ENCODE measurements at regions not wholly inside any gene's neighbourhood (a gene's known extent, or its start where the extent isn't known, plus 50 kb on each side); places are given as distances from the start of the nearest gene placed in this dataset.

DNA sequence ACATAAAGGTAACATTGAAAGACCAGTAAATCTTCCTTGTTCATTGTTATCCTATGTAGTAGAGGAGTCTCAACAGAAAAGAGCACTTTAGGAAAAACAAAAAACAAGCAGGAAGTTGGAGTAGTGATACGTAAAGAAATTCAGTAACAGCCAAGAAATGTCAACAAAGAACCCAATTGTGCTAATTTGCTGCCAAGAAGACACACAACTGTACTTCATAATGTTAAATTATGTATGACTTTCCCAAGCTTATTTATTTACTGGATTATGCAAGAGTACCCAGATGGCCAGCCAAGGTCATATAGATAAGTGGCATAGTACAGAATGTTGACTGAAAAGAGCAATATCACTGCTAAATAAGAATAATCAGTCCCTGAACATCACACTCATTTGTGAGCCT, 264.7 kb upstream of the CCDC179 start:
- intact Hi-C loops (cut with micrococcal nuclease) = no loop called here
- DNase-seq = no peak
- no peaks in the 10 kb centered on the region for H3K27me3 ChIP-seq (ENCODE audit: control insufficient read depth in 2 of 2, insufficient read depth in 2 of 2, low read length in 2 of 2)
- ChIA-PET CTCF (no interaction called here), POLR2A (no interaction called here)
- H3K27ac ChIP-seq (ENCODE audit: low read depth, low read length) = no peak overlapping the region
- no peak overlapping the region for H3K4me3 ChIP-seq (ENCODE audit: low read length)
- H3K36me3 Mint-ChIP-seq = no peaks in the 10 kb centered on the region
- H3K9me3 ChIP-seq (ENCODE audit: control insufficient read depth in 2 of 3, low read length in 3 of 3) = no peaks in the 10 kb centered on the region
- H3K27ac Mint-ChIP-seq = no peak overlapping the region
- peaks cover 0 to 6% (median 0%) of the 10 kb centered on the region in 11 donors for H3K9me3 Mint-ChIP-seq
- no peaks in the 10 kb centered on the region for H3K4me1 ChIP-seq (ENCODE audit: control insufficient read depth in 2 of 2, insufficient read depth in 2 of 2, low read length in 2 of 2)
- H3K36me3 ChIP-seq (ENCODE audit: control insufficient read depth in 2 of 3, insufficient read depth in 3 of 3, low read length in 3 of 3) = no peaks in the 10 kb centered on the region
- ATAC-seq = no peak
- no peaks in the 10 kb centered on the region for H3K27me3 Mint-ChIP-seq
- H3K4me1 Mint-ChIP-seq = no peaks in the 10 kb centered on the region
- H3K4me3 Mint-ChIP-seq = no peak overlapping the region

DNA sequence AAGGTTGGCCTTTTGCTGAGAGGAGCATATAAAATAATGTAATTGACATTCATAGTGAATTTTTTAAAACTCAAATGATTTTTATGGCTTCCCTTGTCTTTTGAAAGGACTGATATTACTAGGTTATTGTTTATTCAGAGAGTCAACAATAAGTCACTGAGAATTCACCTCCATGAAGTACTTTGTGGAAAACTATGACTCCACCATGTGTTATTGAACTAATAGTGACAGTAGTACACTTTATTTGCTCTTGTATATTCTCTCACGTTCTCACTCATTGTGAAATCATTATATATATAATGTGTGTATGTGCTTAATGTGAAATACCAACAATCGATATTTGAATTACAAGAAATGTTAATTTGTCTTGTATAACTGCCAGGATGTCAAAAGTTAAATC, 267.4 kb upstream of the CCDC179 start:
- no peaks in the 10 kb centered on the region for H3K4me1 Mint-ChIP-seq
- ChIA-PET CTCF (no interaction called here), POLR2A (no interaction called here)

DNA sequence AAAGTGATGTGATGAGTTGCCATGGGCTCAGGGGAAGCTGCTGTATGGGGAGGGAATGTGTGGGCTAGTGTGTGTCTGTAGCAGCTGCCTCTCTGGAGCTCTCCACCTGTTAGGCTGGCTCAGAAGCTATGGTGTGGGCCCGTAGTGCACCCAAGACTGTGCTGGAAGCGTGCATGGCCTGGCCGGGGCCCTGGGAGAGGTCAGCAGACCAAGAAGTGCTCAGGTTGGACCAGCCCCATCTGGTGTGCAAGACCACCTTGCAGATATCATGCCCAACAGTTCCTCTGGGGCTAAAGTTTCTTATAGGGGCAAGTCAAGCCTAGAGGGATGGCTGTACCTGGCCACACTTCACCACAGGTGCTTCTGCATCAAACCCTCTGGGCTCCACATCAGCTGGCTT, 274.4 kb upstream of the CCDC179 start:
- CTCF ChIA-PET = no interaction called here
- intact Hi-C loops (cut with micrococcal nuclease) = no loop called here
- POLR2A ChIA-PET = no interaction called here
- Histone ChIP-seq H3K36me3 (ENCODE audit: control insufficient read depth in 2 of 3, insufficient read depth in 3 of 3, low read length in 3 of 3) (no peaks in the 10 kb centered on the region), H3K4me1 (ENCODE audit: control insufficient read depth in 2 of 2, insufficient read depth in 2 of 2, low read length in 2 of 2) (no peaks in the 10 kb centered on the region), H3K27me3 (ENCODE audit: control insufficient read depth in 2 of 2, insufficient read depth in 2 of 2, low read length in 2 of 2) (no peaks in the 10 kb centered on the region), H3K4me3 (ENCODE audit: low read length) (no peak overlapping the region), H3K9me3 (ENCODE audit: control insufficient read depth in 2 of 3, low read length in 3 of 3) (no peaks in the 10 kb centered on the region), H3K27ac (ENCODE audit: low read depth, low read length) (no peak overlapping the region)
- peaks cover 0 to 33% (median 14%) of the 10 kb centered on the region in 11 donors for H3K9me3 Mint-ChIP-seq
- H3K4me3 Mint-ChIP-seq = no peak overlapping the region
- H3K27ac Mint-ChIP-seq = no peak overlapping the region
- H3K4me1 Mint-ChIP-seq = no peaks in the 10 kb centered on the region
- H3K36me3 Mint-ChIP-seq = peaks cover 0 to 3% (median 0%) of the 10 kb centered on the region in 5 donors
- DNase-seq (no peak), ATAC-seq (no peak)
- H3K27me3 Mint-ChIP-seq = peaks cover 0 to 4% (median 0%) of the 10 kb centered on the region in 5 donors

More for the DNA sequence above, 267.4 kb upstream of the CCDC179 start:
- Histone ChIP-seq H3K27me3 (ENCODE audit: control insufficient read depth in 2 of 2, insufficient read depth in 2 of 2, low read length in 2 of 2) (no peaks in the 10 kb centered on the region), H3K4me1 (ENCODE audit: control insufficient read depth in 2 of 2, insufficient read depth in 2 of 2, low read length in 2 of 2) (no peaks in the 10 kb centered on the region), H3K36me3 (ENCODE audit: control insufficient read depth in 2 of 3, insufficient read depth in 3 of 3, low read length in 3 of 3) (no peaks in the 10 kb centered on the region), H3K27ac (ENCODE audit: low read depth, low read length) (no peak overlapping the region), H3K9me3 (ENCODE audit: control insufficient read depth in 2 of 3, low read length in 3 of 3) (no peaks in the 10 kb centered on the region), H3K4me3 (ENCODE audit: low read length) (no peak overlapping the region)
- Mint-ChIP-seq H3K27me3 (no peaks in the 10 kb centered on the region), H3K27ac (no peak overlapping the region), H3K4me3 (no peak overlapping the region), H3K9me3 (peaks cover 0 to 21% (median 7%) of the 10 kb centered on the region in 11 donors), H3K36me3 (peaks cover 0 to 3% (median 0%) of the 10 kb centered on the region in 5 donors)
- intact Hi-C loops (cut with micrococcal nuclease) = no loop called here
- ATAC-seq (no peak), DNase-seq (no peak)

DNA sequence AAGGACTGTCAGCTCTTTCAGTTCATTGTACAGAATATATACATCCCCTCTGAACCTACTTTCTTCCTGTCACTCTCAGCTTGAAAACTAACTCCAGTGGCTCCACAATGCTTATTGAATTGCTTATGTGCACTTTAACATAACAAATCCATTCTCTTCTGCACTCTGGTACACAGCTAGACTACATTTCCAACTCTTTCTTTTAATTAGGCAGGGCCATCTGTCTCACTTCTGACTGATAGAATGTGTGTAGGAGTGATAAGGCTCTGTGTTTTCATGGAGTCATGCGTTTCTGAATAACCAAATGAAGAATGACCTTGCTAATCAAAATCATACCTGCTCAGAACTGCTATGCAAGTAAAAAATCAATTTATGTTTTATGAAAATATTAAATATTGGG, 278.5 kb upstream of the CCDC179 start:
- Histone ChIP-seq H3K27me3 (ENCODE audit: control insufficient read depth in 2 of 2, insufficient read depth in 2 of 2, low read length in 2 of 2) (no peaks in the 10 kb centered on the region), H3K4me3 (ENCODE audit: low read length) (no peak overlapping the region), H3K4me1 (ENCODE audit: control insufficient read depth in 2 of 2, insufficient read depth in 2 of 2, low read length in 2 of 2) (no peaks in the 10 kb centered on the region), H3K9me3 (ENCODE audit: control insufficient read depth in 2 of 3, low read length in 3 of 3) (no peaks in the 10 kb centered on the region), H3K36me3 (ENCODE audit: control insufficient read depth in 2 of 3, insufficient read depth in 3 of 3, low read length in 3 of 3) (no peaks in the 10 kb centered on the region), H3K27ac (ENCODE audit: low read depth, low read length) (no peak overlapping the region)
- Mint-ChIP-seq H3K27ac (no peak overlapping the region), H3K27me3 (no peaks in the 10 kb centered on the region), H3K36me3 (no peaks in the 10 kb centered on the region), H3K9me3 (peaks cover 0 to 9% (median under 1%) of the 10 kb centered on the region in 11 donors), H3K4me3 (no peak overlapping the region), H3K4me1 (no peaks in the 10 kb centered on the region)
- ChIA-PET CTCF (no interaction called here), POLR2A (no interaction called here)
- DNase-seq (no peak), ATAC-seq (no peak)
- intact Hi-C loops (cut with micrococcal nuclease) = no loop called here

DNA sequence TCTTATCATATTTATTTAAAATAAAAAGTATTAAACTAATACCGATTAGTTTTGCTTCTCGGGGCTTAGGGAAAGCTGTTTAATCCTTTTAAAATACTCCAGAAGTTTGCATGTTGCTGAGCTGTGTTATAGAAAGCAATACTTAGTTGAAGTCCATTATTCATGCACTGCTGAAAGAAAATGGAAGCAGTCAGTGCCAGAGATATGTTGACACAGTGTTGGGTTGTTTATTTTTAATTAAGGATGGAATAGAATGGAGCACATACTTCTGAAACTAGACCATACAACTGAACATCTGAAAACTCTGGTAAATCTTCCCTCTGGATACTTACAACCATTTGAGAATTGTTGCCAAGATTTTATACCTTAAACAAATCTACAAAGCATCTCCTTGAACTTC, 282.7 kb upstream of the CCDC179 start:
- Histone ChIP-seq H3K27me3 (ENCODE audit: control insufficient read depth in 2 of 2, insufficient read depth in 2 of 2, low read length in 2 of 2) (no peaks in the 10 kb centered on the region), H3K4me3 (ENCODE audit: low read length) (no peak overlapping the region), H3K4me1 (ENCODE audit: control insufficient read depth in 2 of 2, insufficient read depth in 2 of 2, low read length in 2 of 2) (no peaks in the 10 kb centered on the region), H3K36me3 (ENCODE audit: control insufficient read depth in 2 of 3, insufficient read depth in 3 of 3, low read length in 3 of 3) (no peaks in the 10 kb centered on the region), H3K9me3 (ENCODE audit: control insufficient read depth in 2 of 3, low read length in 3 of 3) (no peaks in the 10 kb centered on the region), H3K27ac (ENCODE audit: low read depth, low read length) (no peak overlapping the region)
- no peak overlapping the region for H3K27ac Mint-ChIP-seq
- no peaks in the 10 kb centered on the region for H3K4me1 Mint-ChIP-seq
- no peak overlapping the region for H3K4me3 Mint-ChIP-seq
- intact Hi-C loops (cut with micrococcal nuclease) = no loop called here
- CTCF ChIA-PET = no interaction called here
- POLR2A ChIA-PET = no interaction called here
- no peaks in the 10 kb centered on the region for H3K36me3 Mint-ChIP-seq
- peaks cover 0 to 5% (median 0%) of the 10 kb centered on the region in 11 donors for H3K9me3 Mint-ChIP-seq
- no peaks in the 10 kb centered on the region for H3K27me3 Mint-ChIP-seq
- no peak for ATAC-seq
- no peak for DNase-seq

DNA sequence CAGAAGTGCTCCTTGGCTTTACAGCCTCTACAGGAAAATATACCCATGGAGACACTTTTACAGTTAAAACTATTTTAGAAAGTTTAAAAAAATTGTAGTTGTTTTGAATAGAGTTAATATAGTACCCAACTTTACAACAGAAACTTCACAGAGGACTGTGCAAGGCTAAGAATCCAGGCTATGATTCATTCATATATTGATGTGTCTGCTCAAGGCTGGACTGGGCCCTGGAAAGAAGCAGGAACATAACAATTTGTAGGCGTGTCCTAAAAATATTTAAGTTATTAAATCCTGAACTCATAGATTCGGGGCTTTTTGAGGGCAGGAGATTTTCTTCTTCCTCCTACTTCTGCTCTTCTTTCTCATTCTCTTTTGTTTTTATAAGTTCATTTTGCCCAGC, 291.5 kb upstream of the CCDC179 start:
- CTCF ChIA-PET = no interaction called here
- no peak for ATAC-seq

DNA sequence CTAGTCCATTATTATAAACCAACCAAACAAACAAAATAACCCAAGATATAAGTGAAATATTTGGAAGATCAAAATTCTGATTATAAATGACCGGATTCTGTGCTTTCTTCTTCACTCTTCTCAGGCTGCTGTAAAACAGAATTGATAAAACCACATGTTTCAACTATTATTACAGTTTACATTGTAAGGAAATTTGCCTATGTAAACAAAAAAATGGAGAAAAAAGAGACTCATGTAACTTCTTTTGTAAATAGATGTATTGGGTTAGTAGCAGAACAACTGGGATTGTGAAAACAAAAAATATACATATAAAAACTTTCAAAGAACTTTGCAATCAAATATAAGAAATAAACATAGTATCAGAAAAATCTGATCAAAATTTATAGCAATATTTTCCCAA, 295.2 kb upstream of the CCDC179 start:
- no peak overlapping the region for H3K27ac ChIP-seq (ENCODE audit: low read depth, low read length)
- H3K9me3 Mint-ChIP-seq = peaks cover 0 to 2% (median 0%) of the 10 kb centered on the region in 11 donors
- no peak overlapping the region for H3K4me3 Mint-ChIP-seq
- no peak for DNase-seq
- peaks cover 0 to 1% (median 0%) of the 10 kb centered on the region in 7 donors for H3K4me1 Mint-ChIP-seq
- H3K27me3 ChIP-seq (ENCODE audit: control insufficient read depth in 2 of 2, insufficient read depth in 2 of 2, low read length in 2 of 2) = no peaks in the 10 kb centered on the region
- H3K4me3 ChIP-seq (ENCODE audit: low read length) = no peak overlapping the region
- ChIA-PET CTCF (no interaction called here), POLR2A (no interaction called here)
- no peaks in the 10 kb centered on the region for H3K27me3 Mint-ChIP-seq
- no peak for ATAC-seq
- no peaks in the 10 kb centered on the region for H3K4me1 ChIP-seq (ENCODE audit: control insufficient read depth in 2 of 2, insufficient read depth in 2 of 2, low read length in 2 of 2)
- no peaks in the 10 kb centered on the region for H3K36me3 Mint-ChIP-seq
- no peaks in the 10 kb centered on the region for H3K36me3 ChIP-seq (ENCODE audit: control insufficient read depth in 2 of 3, insufficient read depth in 3 of 3, low read length in 3 of 3)
- intact Hi-C loops (cut with micrococcal nuclease) = no loop called here
- no peak overlapping the region for H3K27ac Mint-ChIP-seq
- H3K9me3 ChIP-seq (ENCODE audit: control insufficient read depth in 2 of 3, low read length in 3 of 3) = no peaks in the 10 kb centered on the region

More for the DNA sequence above, 291.5 kb upstream of the CCDC179 start:
- Histone ChIP-seq H3K27ac (ENCODE audit: low read depth, low read length) (no peak overlapping the region), H3K9me3 (ENCODE audit: control insufficient read depth in 2 of 3, low read length in 3 of 3) (no peaks in the 10 kb centered on the region), H3K4me1 (ENCODE audit: control insufficient read depth in 2 of 2, insufficient read depth in 2 of 2, low read length in 2 of 2) (no peaks in the 10 kb centered on the region), H3K27me3 (ENCODE audit: control insufficient read depth in 2 of 2, insufficient read depth in 2 of 2, low read length in 2 of 2) (no peaks in the 10 kb centered on the region), H3K36me3 (ENCODE audit: control insufficient read depth in 2 of 3, insufficient read depth in 3 of 3, low read length in 3 of 3) (no peaks in the 10 kb centered on the region), H3K4me3 (ENCODE audit: low read length) (no peak overlapping the region)
- no peak overlapping the region for H3K27ac Mint-ChIP-seq
- no peak for DNase-seq
- H3K36me3 Mint-ChIP-seq = no peaks in the 10 kb centered on the region
- intact Hi-C loops (cut with micrococcal nuclease) = no loop called here
- POLR2A ChIA-PET = no interaction called here
- peaks cover 0 to 2% (median 0%) of the 10 kb centered on the region in 11 donors for H3K9me3 Mint-ChIP-seq
- H3K4me1 Mint-ChIP-seq = peaks cover 0 to 1% (median 0%) of the 10 kb centered on the region in 7 donors
- no peak overlapping the region for H3K4me3 Mint-ChIP-seq
- H3K27me3 Mint-ChIP-seq = no peaks in the 10 kb centered on the region

All from naive thymus-derived CD4-positive, alpha-beta T cell (primary cell).